Left colon (tissue), 2 donors: ENCODE measurements at regions not wholly inside any gene's neighbourhood (a gene's known extent, or its start where the extent isn't known, plus 50 kb on each side); places are given as distances from the start of the nearest gene placed in this dataset.
"Not testable (repeated sequence)": the region's sequence is repeated elsewhere in the genome, so short reads cannot be mapped to it uniquely, and the experiment has no call there.

Experiments
- ATAC-seq: fragments of 200-7000 bp; cut with Tn5 transposase; one replicate; pipeline ENCODE4 v1.9.1; 2020; ENCODE audit warnings: mild to moderate bottlenecking, moderate library complexity
- DNase-seq, 2 donors: peaks; one replicate each; pipeline ENCODE4 v3.0.0-alpha.2; 2020
- intact Hi-C, 2 donors: fragments of 100-400 bp; cut with DNase I in 1 of 2; cut with micrococcal nuclease in 1 of 2; formaldehyde crosslinking; loops; one replicate each; pipeline versions ENCODE4 v1.11.2 to v1.14.0; 2022; cut with DNase I, micrococcal nuclease
- donor health status: DM: no; HTN: no; CAD: no.
- donor health status: DM: yes; HTN: yes; CAD: no.

- DNase-seq (peak in 1 of 2 donors; percentile 7), ATAC-seq (peak; percentile 80)
- intact Hi-C loops = no loop called here
Observed at GRCh38 chr3:184440151-184440550, 60.3 kb downstream of the CHRD start.

- ATAC-seq = no peak
- no peak for DNase-seq
- intact Hi-C loops = no loop called here
Observed at GRCh38 chr3:184441202-184441900, 61.5 kb downstream of the CHRD start.

- intact Hi-C loops = no loop called here
- no peak for DNase-seq
- no peak for ATAC-seq
Observed at GRCh38 chr3:184443364-184443763, 63.5 kb downstream of the CHRD start.

GRCh38 chr3:184443831-184444230 lies 64.0 kb downstream of the CHRD start:
- DNase-seq = no peak

GRCh38 chr3:184448321-184449160 lies 68.7 kb downstream of the CHRD start:
- intact Hi-C loops = no loop called here
- DNase-seq (no peak), ATAC-seq (no peak)

More at GRCh38 chr3:184443831-184444230, 64.0 kb downstream of the CHRD start:
- intact Hi-C loops = no loop called here
- no peak for ATAC-seq

- ATAC-seq (no peak), DNase-seq (no peak)
- intact Hi-C loops = no loop called here
Observed at GRCh38 chr3:184449161-184449515, 69.3 kb downstream of the CHRD start.

- DNase-seq (no peak), ATAC-seq (no peak)
- intact Hi-C loops = no loop called here
Observed at GRCh38 chr3:184450547-184450946, 70.7 kb downstream of the CHRD start.

- no peak for ATAC-seq
- intact Hi-C loops = no loop called here
- no peak for DNase-seq
Observed at GRCh38 chr3:184453296-184453695, 73.4 kb downstream of the CHRD start.

- DNase-seq (no peak), ATAC-seq (no peak)
- intact Hi-C loops = no loop called here
Observed at GRCh38 chr3:184455991-184456390, 76.1 kb downstream of the CHRD start.

- no peak for DNase-seq
- intact Hi-C loops = no loop called here
- no peak for ATAC-seq
Observed at GRCh38 chr3:184456476-184456875, 76.6 kb downstream of the CHRD start.

GRCh38 chr3:184457329-184457728 lies 77.5 kb downstream of the CHRD start:
- DNase-seq = no peak
- no peak for ATAC-seq
- intact Hi-C loops = no loop called here

GRCh38 chr3:184457784-184458377 lies 78.0 kb downstream of the CHRD start:
- intact Hi-C loops, ATAC-seq, DNase-seq: not testable (repeated sequence)

- DNase-seq (no peak), ATAC-seq (no peak)
- intact Hi-C loops = no loop called here
Observed at GRCh38 chr3:184459355-184459754, 79.5 kb downstream of the CHRD start.

- intact Hi-C loops = no loop called here
- DNase-seq = no peak
- no peak for ATAC-seq
Observed at GRCh38 chr3:184460276-184460675, 80.4 kb downstream of the CHRD start.

- DNase-seq (no peak), ATAC-seq (no peak)
Observed at GRCh38 chr3:184461219-184461618, 81.4 kb downstream of the CHRD start.

GRCh38 chr3:184465883-184466412 lies 86.1 kb downstream of the CHRD start:
- intact Hi-C loops = no loop called here
- DNase-seq (no peak), ATAC-seq (no peak)

More at GRCh38 chr3:184461219-184461618, 81.4 kb downstream of the CHRD start:
- intact Hi-C loops = no loop called here

GRCh38 chr3:184466413-184466960 lies 86.6 kb downstream of the CHRD start:
- intact Hi-C loops = no loop called here
- DNase-seq = peak in 1 of 2 donors; percentile 37
- ATAC-seq = peak; percentile 93

- ATAC-seq = no peak
- intact Hi-C loops = no loop called here
Observed at GRCh38 chr3:184467171-184467570, 87.3 kb downstream of the CHRD start.

GRCh38 chr3:184470551-184470950 lies 90.7 kb downstream of the CHRD start:
- DNase-seq = no peak
- ATAC-seq = no peak

More at GRCh38 chr3:184467171-184467570, 87.3 kb downstream of the CHRD start:
- no peak for DNase-seq

More at GRCh38 chr3:184470551-184470950, 90.7 kb downstream of the CHRD start:
- intact Hi-C loops = no loop called here
